Nephron progenitor cell (in vitro differentiated cells): ENCODE measurements at regions not wholly inside any gene's neighbourhood (a gene's known extent, or its start where the extent isn't known, plus 50 kb on each side); places are given as distances from the start of the nearest gene placed in this dataset.
A peak's percentile ranks its signal among the peaks of the same experiment; 100 is the strongest.

Experiments used
- DNase-seq: peaks from one replicate; pipeline ENCODE4 v3.0.0; 2021
- H3K27ac Mint-ChIP-seq: 2 replicates; pipeline ENCODE4 v1.8.0; 2021; ENCODE audit warnings: mild to moderate bottlenecking, moderate library complexity, mixed read lengths
- H3K27me3 Mint-ChIP-seq: 2 replicates; pipeline ENCODE4 v1.8.0; 2021; ENCODE audit warnings: mild to moderate bottlenecking, low read depth, mixed read lengths; ENCODE audit not compliant: poor library complexity
- H3K36me3 Mint-ChIP-seq: 2 replicates; pipeline ENCODE4 v1.8.0; 2021; ENCODE audit warnings: low read depth, mixed read lengths
- H3K4me1 Mint-ChIP-seq: 2 replicates; pipeline ENCODE4 v1.8.0; 2021; ENCODE audit warnings: mixed read lengths
- H3K4me3 Mint-ChIP-seq: 2 replicates; pipeline ENCODE4 v1.8.0; 2021; ENCODE audit warnings: mild to moderate bottlenecking, moderate library complexity, mixed read lengths
- H3K9me3 Mint-ChIP-seq: 2 replicates; pipeline ENCODE4 v1.8.0; 2021; ENCODE audit warnings: mild to moderate bottlenecking, moderate library complexity, mixed read lengths
- CTCF ChIP-seq: fragments of 200-600 bp; sonication (generic); IDR thresholded peaks from 2 replicates; pipeline ENCODE4 v1.5.0; 2021; ENCODE audit warnings: antibody characterized with exemption

DNA sequence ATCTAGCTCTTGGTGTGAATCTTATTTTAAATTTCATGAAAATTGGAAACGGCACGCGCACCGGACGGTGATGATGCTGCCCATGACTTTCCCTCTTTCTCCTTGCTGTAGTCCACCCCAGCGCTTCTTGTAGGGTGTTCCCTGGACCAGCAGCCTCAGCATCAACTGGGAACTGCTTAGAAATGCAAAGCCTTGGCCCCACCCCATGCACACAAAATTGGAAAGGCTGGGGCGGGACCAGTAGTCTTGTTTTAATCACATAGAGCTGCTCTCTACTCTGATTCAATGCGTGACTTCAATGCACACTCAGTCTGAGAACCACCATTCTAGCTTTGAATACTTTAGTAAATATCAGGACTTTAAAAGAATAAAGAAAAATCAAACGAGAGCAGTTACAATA, 427.1 kb downstream of the EFNB2 start:
- Mint-ChIP-seq H3K36me3 (no peaks in the 10 kb centered on the region), H3K4me3 (no peak overlapping the region), H3K27me3 (peaks cover 6% of the 10 kb centered on the region), H3K9me3 (no peaks in the 10 kb centered on the region), H3K4me1 (peaks cover 30% of the 10 kb centered on the region), H3K27ac (no peak overlapping the region)
- no peak for TF ChIP-seq CTCF
- no peak for DNase-seq

DNA sequence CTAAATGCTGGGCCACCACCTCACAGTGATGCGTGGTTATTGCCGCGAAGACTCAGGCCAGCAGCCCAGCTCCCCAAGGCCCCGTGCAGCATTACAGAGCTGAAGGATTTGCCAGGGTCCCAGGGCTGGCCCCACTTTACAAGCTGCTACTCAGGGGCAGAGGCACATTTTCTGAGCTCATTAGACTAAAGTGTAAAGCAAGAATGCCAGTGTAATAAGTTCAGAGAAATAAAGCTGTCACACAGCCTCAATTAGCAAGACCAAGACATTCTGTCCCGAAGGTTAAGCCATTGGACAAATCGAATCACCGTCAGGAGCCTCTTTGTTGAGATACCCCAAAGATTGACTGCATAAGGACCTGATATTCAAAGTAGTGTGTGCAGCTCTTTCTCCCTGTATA, 428.4 kb downstream of the EFNB2 start:
- H3K9me3 Mint-ChIP-seq, result peaks cover 3% of the 10 kb centered on the region
- peaks cover 42% of the 10 kb centered on the region for H3K4me1 Mint-ChIP-seq
- peak; percentile 13 for DNase-seq
- no peak overlapping the region for H3K27ac Mint-ChIP-seq
- no peaks in the 10 kb centered on the region for H3K36me3 Mint-ChIP-seq
- TF ChIP-seq CTCF, result no peak
- no peak overlapping the region for H3K4me3 Mint-ChIP-seq
- peaks cover 6% of the 10 kb centered on the region for H3K27me3 Mint-ChIP-seq

- Mint-ChIP-seq H3K4me1 (peaks cover 61% of the 10 kb centered on the region), H3K4me3 (no peak overlapping the region)
- TF ChIP-seq CTCF, result no peak
Measured at GRCh38 chr13:106105153-106105552, 430.3 kb downstream of the EFNB2 start.

DNA sequence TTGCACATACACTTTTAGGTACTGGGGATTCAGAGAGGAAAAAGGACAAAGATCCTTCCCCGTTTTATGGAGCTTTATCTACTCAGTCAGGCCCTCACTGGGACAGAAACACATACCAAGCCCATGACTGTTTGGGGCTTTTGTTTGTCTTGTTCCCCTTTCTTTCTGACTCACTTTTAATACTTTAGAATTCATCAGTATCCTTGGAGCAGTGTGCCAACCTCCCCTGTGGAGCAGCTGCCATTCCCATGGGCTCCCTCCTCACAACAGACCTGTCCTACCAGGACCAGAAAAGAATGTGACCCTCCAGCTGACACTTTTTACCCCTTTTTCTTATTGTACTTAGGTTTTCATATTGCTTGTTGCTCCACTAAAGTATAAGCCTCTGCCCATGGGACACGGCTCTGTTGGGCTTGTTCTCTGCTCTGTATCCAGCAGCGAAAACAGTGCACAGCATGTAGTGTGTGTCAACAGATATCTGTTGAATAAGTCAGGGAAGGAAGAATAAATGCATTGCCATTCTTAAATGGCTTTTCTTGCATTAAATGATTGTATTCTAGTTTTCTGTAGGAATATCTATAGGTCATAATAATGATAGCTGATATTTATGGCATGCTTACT, 431.1 kb downstream of the EFNB2 start:
- no peaks in the 10 kb centered on the region for H3K36me3 Mint-ChIP-seq
- DNase-seq, result no peak
- no peak for TF ChIP-seq CTCF
- peaks cover 3% of the 10 kb centered on the region for H3K9me3 Mint-ChIP-seq
- H3K4me3 Mint-ChIP-seq, result no peak overlapping the region
- no peak overlapping the region for H3K27ac Mint-ChIP-seq
- H3K27me3 Mint-ChIP-seq, result peaks cover 3% of the 10 kb centered on the region
- H3K4me1 Mint-ChIP-seq, result peaks cover 68% of the 10 kb centered on the region

More at GRCh38 chr13:106105153-106105552, 430.3 kb downstream of the EFNB2 start:
- Mint-ChIP-seq H3K27ac (no peak overlapping the region), H3K27me3 (peaks cover 3% of the 10 kb centered on the region), H3K9me3 (peaks cover 3% of the 10 kb centered on the region), H3K36me3 (no peaks in the 10 kb centered on the region)
- DNase-seq, result no peak

DNA sequence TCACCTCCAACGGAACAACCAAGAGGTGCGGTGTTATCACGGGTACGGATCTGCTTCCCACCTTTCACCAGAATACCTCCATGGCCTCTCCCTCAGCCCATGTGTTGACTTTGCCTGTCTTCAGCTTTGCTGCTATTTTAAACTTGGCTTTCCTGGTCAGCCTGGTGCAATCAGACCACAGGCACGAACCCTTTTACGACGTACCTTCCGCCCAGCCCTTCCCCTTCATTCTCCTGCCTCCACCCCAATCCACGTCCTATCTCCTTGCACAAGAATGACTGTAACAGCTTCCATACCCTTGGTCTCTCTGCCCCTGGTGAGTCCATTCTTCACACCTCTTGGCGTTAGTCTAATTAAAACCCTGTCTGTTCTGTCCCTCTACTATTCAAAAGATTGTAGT, 431.7 kb downstream of the EFNB2 start:
- Mint-ChIP-seq H3K27ac (no peak overlapping the region), H3K4me3 (no peak overlapping the region), H3K4me1 (peaks cover 74% of the 10 kb centered on the region), H3K27me3 (peaks cover 3% of the 10 kb centered on the region), H3K9me3 (peaks cover 3% of the 10 kb centered on the region), H3K36me3 (no peaks in the 10 kb centered on the region)
- DNase-seq, result no peak
- no peak for TF ChIP-seq CTCF

DNA sequence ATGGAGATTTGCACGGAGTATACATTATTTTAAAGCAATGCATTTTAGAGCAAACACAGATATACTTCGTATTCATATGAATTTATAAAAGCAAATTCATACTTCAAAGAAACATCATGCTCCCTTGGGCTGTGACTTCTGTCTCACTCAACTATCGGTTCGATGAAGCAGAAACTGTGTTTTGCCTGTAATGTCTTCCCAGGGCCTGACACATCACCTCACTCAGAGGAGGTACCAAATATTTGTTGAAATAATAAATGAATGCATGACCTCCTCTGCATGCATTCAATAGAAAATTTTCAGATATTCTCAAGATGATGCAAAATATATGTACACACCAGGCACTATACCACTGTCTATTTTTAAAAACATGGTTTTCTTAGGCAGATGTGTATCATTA, 432.7 kb downstream of the EFNB2 start:
- H3K4me1 Mint-ChIP-seq, result peaks cover 83% of the 10 kb centered on the region
- H3K27ac Mint-ChIP-seq, result no peak overlapping the region
- H3K4me3 Mint-ChIP-seq, result no peak overlapping the region
- no peak for TF ChIP-seq CTCF
- H3K36me3 Mint-ChIP-seq, result no peaks in the 10 kb centered on the region
- peaks cover 3% of the 10 kb centered on the region for H3K9me3 Mint-ChIP-seq
- peaks cover 3% of the 10 kb centered on the region for H3K27me3 Mint-ChIP-seq
- DNase-seq, result no peak
